ENCODE measurements at regions not wholly inside any gene's neighbourhood (a gene's known extent, or its start where the extent isn't known, plus 50 kb on each side); places are given as distances from the start of the nearest gene placed in this dataset.

- Histone ChIP-seq H3K9me3 (replicated peaks; ENCODE audit: control insufficient read depth, insufficient read depth, low read length) (peaks cover 2% of the 10 kb centered on the region), H3K4me2 (ENCODE audit: insufficient read depth, low read length) (no peak overlapping the region), H3K27ac (ENCODE audit: insufficient read depth, low read depth, low read length) (no peak overlapping the region), H3K27me3 (ENCODE audit: control insufficient read depth in 2 of 2, insufficient read depth in 2 of 2, low read length in 2 of 2) (no peaks in the 10 kb centered on the region), H3K36me3 (ENCODE audit: control insufficient read depth in 2 of 2, extremely low read depth in 1 of 2, insufficient read depth in 2 of 2, low read length in 2 of 2) (no peaks in the 10 kb centered on the region), H3K79me2 (ENCODE audit: control insufficient read depth, insufficient read depth, low read length) (no peaks in the 10 kb centered on the region), H4K20me1 (replicated peaks; ENCODE audit: control insufficient read depth, extremely low read depth, insufficient read depth, low read length) (no peaks in the 10 kb centered on the region), H2AFZ (ENCODE audit: low read depth, low read length) (no peak overlapping the region), H3K4me3 (replicated peaks in 1 of 3; ENCODE audit: insufficient read depth in 1 of 3, low read depth in 1 of 3, low read length in 3 of 3) (no peak overlapping the region), H3K4me1 (ENCODE audit: control insufficient read depth, extremely low read depth, insufficient read depth, low read length) (no peaks in the 10 kb centered on the region), H3K9me1 (replicated peaks; ENCODE audit: control insufficient read depth, extremely low read depth, insufficient read depth, low read length) (no peaks in the 10 kb centered on the region), H3K9ac (replicated peaks; ENCODE audit: extremely low read depth, insufficient read depth, low read length) (no peak overlapping the region)
- FAIRE-seq (no peak), DNase-seq (ENCODE audit: low read depth, low spot score) (no peak)
- no TSS peak for BruUV-seq (replicated peaks)
- CTCF ChIA-PET = no interaction called here
- intact Hi-C loops (cut with micrococcal nuclease) = no loop called here
- POLR2A ChIA-PET = no interaction called here
- TF ChIP-seq CTCF (IDR thresholded peaks at IDR 0.05; ENCODE audit: extremely low read depth in 1 of 2, insufficient read depth in 1 of 2, low read depth in 1 of 2, low read length in 2 of 2) (no peak), GATA2 (IDR thresholded peaks at IDR 0.05; ENCODE audit: insufficient read depth, insufficient read length, low read depth, low read length) (no peak), FOS (IDR thresholded peaks at IDR 0.05; ENCODE audit: borderline replicate concordance, insufficient read depth, low read length) (no peak)
- TF ChIP-seq, protein P1, sequence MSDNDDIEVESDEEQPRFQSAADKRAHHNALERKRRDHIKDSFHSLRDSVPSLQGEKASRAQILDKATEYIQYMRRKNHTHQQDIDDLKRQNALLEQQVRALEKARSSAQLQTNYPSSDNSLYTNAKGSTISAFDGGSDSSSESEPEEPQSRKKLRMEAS (IDR thresholded peaks at IDR 0.05; ENCODE audit: insufficient read depth, insufficient read length) = no peak
- dilution Hi-C loops (cut with MboI; ENCODE audit: extremely low pct_ligation_motif_present, low sequenced_read_pairs) = no loop called here
These were observed 862.2 kb downstream of the DTWD2 start for GRCh38 chr5:118126159-118126558.

DNA sequence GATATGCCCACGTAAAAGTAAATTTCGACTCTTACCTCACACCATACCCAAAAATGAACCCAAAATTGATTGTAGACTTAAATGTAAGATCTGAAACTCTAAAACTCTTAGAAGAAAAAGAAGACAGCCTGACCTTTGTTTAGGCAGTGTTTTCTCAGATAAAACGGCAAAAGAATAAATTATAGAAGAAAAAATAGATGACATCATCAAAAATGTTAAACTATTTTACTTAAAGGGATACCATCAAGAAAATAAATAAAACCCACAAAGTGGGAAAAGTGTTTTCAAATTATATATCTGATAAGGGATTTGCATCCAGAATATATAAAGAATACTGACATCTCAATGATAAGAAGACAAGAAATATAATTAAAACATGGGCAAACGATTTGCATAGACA lies 862.7 kb downstream of the DTWD2 start:
- POLR2A ChIA-PET = no interaction called here
- no peak overlapping the region for H3K4me2 ChIP-seq (ENCODE audit: insufficient read depth, low read length)
- no peaks in the 10 kb centered on the region for H3K27me3 ChIP-seq (ENCODE audit: control insufficient read depth in 2 of 2, insufficient read depth in 2 of 2, low read length in 2 of 2)
- H3K79me2 ChIP-seq (ENCODE audit: control insufficient read depth, insufficient read depth, low read length) = no peaks in the 10 kb centered on the region
- no peak overlapping the region for H3K4me3 ChIP-seq (replicated peaks in 1 of 3; ENCODE audit: insufficient read depth in 1 of 3, low read depth in 1 of 3, low read length in 3 of 3)
- H3K27ac ChIP-seq (ENCODE audit: insufficient read depth, low read depth, low read length) = no peak overlapping the region
- no peak overlapping the region for H2AFZ ChIP-seq (ENCODE audit: low read depth, low read length)
- peaks cover 2% of the 10 kb centered on the region for H3K9me3 ChIP-seq (replicated peaks; ENCODE audit: control insufficient read depth, insufficient read depth, low read length)
- FAIRE-seq (no peak), DNase-seq (ENCODE audit: low read depth, low spot score) (no peak)
- no TSS peak for BruUV-seq (replicated peaks)
- H4K20me1 ChIP-seq (replicated peaks; ENCODE audit: control insufficient read depth, extremely low read depth, insufficient read depth, low read length) = no peaks in the 10 kb centered on the region
- H3K36me3 ChIP-seq (ENCODE audit: control insufficient read depth in 2 of 2, extremely low read depth in 1 of 2, insufficient read depth in 2 of 2, low read length in 2 of 2) = no peaks in the 10 kb centered on the region
- intact Hi-C loops (cut with micrococcal nuclease) = no loop called here
- TF ChIP-seq POLR2A (IDR thresholded peaks at IDR 0.05; ENCODE audit: low read depth, low read length) (no peak), GATA2 (IDR thresholded peaks at IDR 0.05; ENCODE audit: insufficient read depth, insufficient read length, low read depth, low read length) (no peak), CTCF (IDR thresholded peaks at IDR 0.05; ENCODE audit: extremely low read depth in 1 of 2, insufficient read depth in 1 of 2, low read depth in 1 of 2, low read length in 2 of 2) (no peak), MYC (IDR thresholded peaks at IDR 0.05; ENCODE audit: low read depth, low read length) (no peak), EZH2 (IDR thresholded peaks at IDR 0.05; ENCODE audit: borderline replicate concordance, low read depth, low read length, severe bottlenecking) (no peak), JUN (IDR thresholded peaks at IDR 0.05; ENCODE audit: borderline replicate concordance, insufficient read depth, insufficient read length, low read depth) (no peak), POLR2AphosphoS5 (IDR thresholded peaks at IDR 0.05; ENCODE audit: insufficient read depth, low read depth, low read length) (no peak), FOS (IDR thresholded peaks at IDR 0.05; ENCODE audit: borderline replicate concordance, insufficient read depth, low read length) (no peak)
- TF ChIP-seq, protein P1 (IDR thresholded peaks at IDR 0.05; ENCODE audit: insufficient read depth, insufficient read length) = no peak
- CTCF ChIA-PET = no interaction called here
- dilution Hi-C loops (cut with MboI; ENCODE audit: extremely low pct_ligation_motif_present, low sequenced_read_pairs) = no loop called here
- no peaks in the 10 kb centered on the region for H3K9me1 ChIP-seq (replicated peaks; ENCODE audit: control insufficient read depth, extremely low read depth, insufficient read depth, low read length)
- H3K9ac ChIP-seq (replicated peaks; ENCODE audit: extremely low read depth, insufficient read depth, low read length) = no peak overlapping the region
- no peaks in the 10 kb centered on the region for H3K4me1 ChIP-seq (ENCODE audit: control insufficient read depth, extremely low read depth, insufficient read depth, low read length)
